ENCODE measurements at regions not wholly inside any gene's neighbourhood (a gene's known extent, or its start where the extent isn't known, plus 50 kb on each side); places are given as distances from the start of the nearest gene placed in this dataset.
"Not testable (repeated sequence)": the region's sequence is repeated elsewhere in the genome, so short reads cannot be mapped to it uniquely, and the experiment has no call there.

DNA sequence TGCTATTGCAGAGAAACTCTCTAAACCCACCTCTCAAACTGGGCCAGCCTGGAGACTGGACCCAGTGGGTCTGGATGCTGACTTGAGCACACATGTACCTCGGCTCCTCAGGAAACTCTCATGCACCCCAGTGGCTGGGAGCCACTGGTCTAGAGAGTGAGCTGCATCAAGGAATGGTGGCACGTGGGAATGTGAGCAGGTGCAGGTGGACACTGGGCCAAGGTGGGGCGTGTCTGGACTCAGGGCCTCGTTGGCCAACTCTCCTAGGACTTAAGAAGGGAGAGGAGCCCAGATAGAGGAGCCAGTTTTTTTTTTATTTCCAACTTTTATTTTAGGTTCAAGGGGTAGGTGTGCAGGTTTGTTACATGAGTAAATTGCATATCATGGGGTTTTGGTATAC, 75.5 kb upstream of the PLGLB2 start:
- TF ChIP-seq XRCC5 (optimal IDR thresholded peaks at IDR 0.05; ENCODE audit: low read length); TCF7 (IDR thresholded peaks at IDR 0.05; ENCODE audit: low read depth); KMT2B (CRISPR knock-in tag; IDR thresholded peaks at IDR 0.05); ZMAT5 (CRISPR knock-in tag; IDR thresholded peaks at IDR 0.05; ENCODE audit: borderline replicate concordance, low read depth); ZNF296 (CRISPR knock-in tag; conservative IDR thresholded peaks at IDR 0.05); POLR2A (IDR thresholded peaks at IDR 0.05; ENCODE audit: insufficient read depth in 1 of 2, low read depth in 2 of 2, low read length in 2 of 2); CBX2 (IDR thresholded peaks at IDR 0.05; ENCODE audit: low read depth, low read length); CBX2 (CRISPR knock-in tag; IDR thresholded peaks at IDR 0.05; ENCODE audit: low read depth); RAD21 (CRISPR knock-in tag; IDR thresholded peaks at IDR 0.05): not testable (repeated sequence)
- TF ChIP-seq, protein P1, sequence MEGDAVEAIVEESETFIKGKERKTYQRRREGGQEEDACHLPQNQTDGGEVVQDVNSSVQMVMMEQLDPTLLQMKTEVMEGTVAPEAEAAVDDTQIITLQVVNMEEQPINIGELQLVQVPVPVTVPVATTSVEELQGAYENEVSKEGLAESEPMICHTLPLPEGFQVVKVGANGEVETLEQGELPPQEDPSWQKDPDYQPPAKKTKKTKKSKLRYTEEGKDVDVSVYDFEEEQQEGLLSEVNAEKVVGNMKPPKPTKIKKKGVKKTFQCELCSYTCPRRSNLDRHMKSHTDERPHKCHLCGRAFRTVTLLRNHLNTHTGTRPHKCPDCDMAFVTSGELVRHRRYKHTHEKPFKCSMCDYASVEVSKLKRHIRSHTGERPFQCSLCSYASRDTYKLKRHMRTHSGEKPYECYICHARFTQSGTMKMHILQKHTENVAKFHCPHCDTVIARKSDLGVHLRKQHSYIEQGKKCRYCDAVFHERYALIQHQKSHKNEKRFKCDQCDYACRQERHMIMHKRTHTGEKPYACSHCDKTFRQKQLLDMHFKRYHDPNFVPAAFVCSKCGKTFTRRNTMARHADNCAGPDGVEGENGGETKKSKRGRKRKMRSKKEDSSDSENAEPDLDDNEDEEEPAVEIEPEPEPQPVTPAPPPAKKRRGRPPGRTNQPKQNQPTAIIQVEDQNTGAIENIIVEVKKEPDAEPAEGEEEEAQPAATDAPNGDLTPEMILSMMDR (CRISPR knock-in tag; IDR thresholded peaks at IDR 0.05), result not testable (repeated sequence)
